Stomach (tissue), 4 donors: ENCODE measurements at regions not wholly inside any gene's neighbourhood (a gene's known extent, or its start where the extent isn't known, plus 50 kb on each side); places are given as distances from the start of the nearest gene placed in this dataset.

Experiments used
- CTCF ChIP-seq, 7 experiments: fragments of 450-650 bp in 4 of 7; fragments of 200-600 bp in 3 of 7; sonication (generic) in 3 of 7; IDR thresholded peaks; one replicate each; pipeline ENCODE4 v1.5.1; 2016 to 2019; ENCODE audit warnings: antibody characterized with exemption in 7 of 7, control low read depth in 2 of 7, mild to moderate bottlenecking in 1 of 7
- POLR2AphosphoS5 ChIP-seq, 3 donors: sonication (generic); formaldehyde crosslinking; IDR thresholded peaks; one replicate each; pipeline ENCODE4 v1.6.1; 2016; ENCODE audit warnings: antibody characterized with exemption in 3 of 3

GRCh38 chr12:112714166-112714710 lies 77.3 kb upstream of the RPH3A start:
- no peak for TF ChIP-seq CTCF (IDR thresholded peaks at IDR 0.05)
- TF ChIP-seq POLR2AphosphoS5 (IDR thresholded peaks at IDR 0.05) = no peak
